ENCODE measurements at regions not wholly inside any gene's neighbourhood (a gene's known extent, or its start where the extent isn't known, plus 50 kb on each side); places are given as distances from the start of the nearest gene placed in this dataset.

DNA sequence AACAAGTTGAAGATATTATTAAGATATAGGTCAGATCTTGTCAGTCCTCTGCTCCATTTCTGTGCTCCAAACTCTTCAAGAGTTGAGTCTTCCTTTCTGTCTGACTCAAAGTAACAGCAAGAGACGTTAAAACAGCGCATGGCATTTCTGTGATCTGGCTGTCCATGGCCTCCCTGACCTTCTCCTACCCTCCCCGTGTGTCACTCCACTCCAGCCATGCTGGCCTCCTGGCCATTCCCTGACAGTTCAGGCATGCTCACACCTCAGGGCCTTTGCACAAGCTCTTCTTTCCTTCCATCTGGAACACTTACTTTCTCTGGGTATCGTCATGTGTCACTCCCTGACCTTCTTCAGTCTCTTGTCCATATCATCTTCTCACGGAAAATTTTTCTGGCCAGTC is 229.0 kb downstream of the CENPF start:
- no peak overlapping the region for H3K27ac ChIP-seq
- intact Hi-C loops (cut with DNase I; ENCODE audit: low total_unique reads): no loop called here
- no peak for DNase-seq
- H3K4me3 ChIP-seq: no peak overlapping the region
- H3K4me1 ChIP-seq: no peaks in the 10 kb centered on the region
- TF ChIP-seq, protein P1, sequence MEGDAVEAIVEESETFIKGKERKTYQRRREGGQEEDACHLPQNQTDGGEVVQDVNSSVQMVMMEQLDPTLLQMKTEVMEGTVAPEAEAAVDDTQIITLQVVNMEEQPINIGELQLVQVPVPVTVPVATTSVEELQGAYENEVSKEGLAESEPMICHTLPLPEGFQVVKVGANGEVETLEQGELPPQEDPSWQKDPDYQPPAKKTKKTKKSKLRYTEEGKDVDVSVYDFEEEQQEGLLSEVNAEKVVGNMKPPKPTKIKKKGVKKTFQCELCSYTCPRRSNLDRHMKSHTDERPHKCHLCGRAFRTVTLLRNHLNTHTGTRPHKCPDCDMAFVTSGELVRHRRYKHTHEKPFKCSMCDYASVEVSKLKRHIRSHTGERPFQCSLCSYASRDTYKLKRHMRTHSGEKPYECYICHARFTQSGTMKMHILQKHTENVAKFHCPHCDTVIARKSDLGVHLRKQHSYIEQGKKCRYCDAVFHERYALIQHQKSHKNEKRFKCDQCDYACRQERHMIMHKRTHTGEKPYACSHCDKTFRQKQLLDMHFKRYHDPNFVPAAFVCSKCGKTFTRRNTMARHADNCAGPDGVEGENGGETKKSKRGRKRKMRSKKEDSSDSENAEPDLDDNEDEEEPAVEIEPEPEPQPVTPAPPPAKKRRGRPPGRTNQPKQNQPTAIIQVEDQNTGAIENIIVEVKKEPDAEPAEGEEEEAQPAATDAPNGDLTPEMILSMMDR (IDR thresholded peaks at IDR 0.05): no peak
- H3K9me3 ChIP-seq: peaks cover 0 to 7% (median 4%) of the 10 kb centered on the region in 3 donors
- H3K27me3 ChIP-seq: no peaks in the 10 kb centered on the region
- no peaks in the 10 kb centered on the region for H3K36me3 ChIP-seq

- Histone ChIP-seq H3K27me3 (no peaks in the 10 kb centered on the region), H3K4me3 (no peak overlapping the region), H3K27ac (no peak overlapping the region), H3K4me1 (no peaks in the 10 kb centered on the region), H3K9me3 (peaks cover 0 to 4% (median under 1%) of the 10 kb centered on the region in 3 donors), H3K36me3 (no peaks in the 10 kb centered on the region)
- DNase-seq: no peak
- intact Hi-C loops (cut with DNase I; ENCODE audit: low total_unique reads): no loop called here
- TF ChIP-seq, protein P1 (IDR thresholded peaks at IDR 0.05): no peak
Observed at GRCh38 chr1:214833178-214833756, 230.3 kb downstream of the CENPF start.

DNA sequence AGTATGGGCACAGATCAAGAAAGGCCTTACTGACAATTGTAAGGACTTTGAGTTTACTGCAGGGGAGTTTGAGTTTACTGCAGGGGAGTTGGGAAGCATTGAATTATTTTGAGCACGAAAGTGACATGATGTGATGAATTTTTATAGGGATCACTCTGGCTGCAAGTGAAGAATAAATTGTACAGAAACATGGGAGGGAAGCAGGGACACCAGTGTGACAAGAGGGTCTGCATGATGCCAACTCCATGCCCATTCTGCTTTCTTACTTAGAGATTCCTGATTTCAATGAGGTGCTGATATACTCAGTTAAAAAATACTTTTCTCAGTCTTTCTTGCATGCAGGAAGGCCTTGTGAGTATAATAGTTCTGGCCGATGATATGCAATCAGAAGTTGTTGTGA is 234.4 kb downstream of the CENPF start:
- H3K36me3 ChIP-seq: no peaks in the 10 kb centered on the region
- no peak overlapping the region for H3K4me3 ChIP-seq
- H3K4me1 ChIP-seq: no peaks in the 10 kb centered on the region
- intact Hi-C loops (cut with DNase I; ENCODE audit: low total_unique reads): no loop called here
- no peak for DNase-seq
- TF ChIP-seq, protein P1 (IDR thresholded peaks at IDR 0.05): no peak
- H3K27me3 ChIP-seq: no peaks in the 10 kb centered on the region
- no peak overlapping the region for H3K27ac ChIP-seq
- no peaks in the 10 kb centered on the region for H3K9me3 ChIP-seq

- intact Hi-C loops (cut with DNase I; ENCODE audit: low total_unique reads): no loop called here
- no peak overlapping the region for H3K4me3 ChIP-seq
- H3K4me1 ChIP-seq: no peaks in the 10 kb centered on the region
- H3K27ac ChIP-seq: no peak overlapping the region
- no peaks in the 10 kb centered on the region for H3K36me3 ChIP-seq
- no peak for DNase-seq
- H3K9me3 ChIP-seq: no peaks in the 10 kb centered on the region
- no peaks in the 10 kb centered on the region for H3K27me3 ChIP-seq
- TF ChIP-seq, protein P1 (IDR thresholded peaks at IDR 0.05): no peak
Observed at GRCh38 chr1:214838351-214838750, 235.4 kb downstream of the CENPF start.

DNA sequence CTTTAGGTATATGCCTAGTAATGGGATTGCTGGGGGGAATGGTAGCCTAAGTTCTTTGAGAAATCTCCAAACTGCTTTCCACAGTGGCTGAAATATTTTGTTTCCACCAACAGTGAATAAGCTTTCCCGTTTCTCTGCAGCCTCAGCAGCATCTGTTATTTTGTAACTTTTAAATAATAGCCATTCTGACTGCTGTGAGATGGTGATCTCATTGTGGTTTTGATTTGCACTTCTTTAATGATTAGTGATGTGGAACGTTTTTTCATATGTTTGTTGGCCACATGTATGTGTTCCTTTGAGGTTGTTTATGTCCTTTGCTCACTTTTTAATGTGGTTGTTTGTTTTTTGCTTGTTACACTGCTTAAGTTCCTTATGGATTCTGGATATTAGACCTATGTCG is 237.4 kb downstream of the CENPF start:
- intact Hi-C loops (cut with DNase I; ENCODE audit: low total_unique reads): no loop called here
- Histone ChIP-seq H3K9me3 (no peaks in the 10 kb centered on the region), H3K4me3 (no peak overlapping the region), H3K36me3 (no peaks in the 10 kb centered on the region), H3K27me3 (no peaks in the 10 kb centered on the region), H3K27ac (no peak overlapping the region), H3K4me1 (no peaks in the 10 kb centered on the region)
- TF ChIP-seq, protein P1 (IDR thresholded peaks at IDR 0.05): no peak
- DNase-seq: no peak

DNA sequence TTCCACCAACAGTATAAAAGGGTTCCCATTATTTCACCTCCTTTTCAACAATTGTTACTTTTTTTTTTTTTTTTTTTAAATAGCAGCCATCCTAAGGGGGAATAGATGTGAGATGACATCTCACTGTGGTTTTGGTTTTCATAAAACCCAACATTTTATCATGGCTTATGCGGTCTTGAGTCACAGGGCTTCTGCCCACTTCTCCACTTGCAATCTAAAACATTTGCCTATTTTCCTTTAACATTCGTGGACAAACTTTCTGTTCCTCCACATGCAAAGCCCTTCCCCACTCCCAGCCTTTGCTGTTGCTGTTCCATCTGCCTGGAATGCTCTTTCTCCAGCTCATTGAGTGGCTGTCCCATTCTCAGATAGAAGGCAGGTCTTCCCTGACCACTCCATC is 239.7 kb upstream of the KCNK2 start:
- H3K9me3 ChIP-seq: no peaks in the 10 kb centered on the region
- H3K27ac ChIP-seq: no peak overlapping the region
- no peaks in the 10 kb centered on the region for H3K36me3 ChIP-seq
- TF ChIP-seq, protein P1 (IDR thresholded peaks at IDR 0.05): no peak
- no peak for DNase-seq
- no peak overlapping the region for H3K4me3 ChIP-seq
- no peaks in the 10 kb centered on the region for H3K27me3 ChIP-seq
- H3K4me1 ChIP-seq: no peaks in the 10 kb centered on the region
- intact Hi-C loops (cut with DNase I; ENCODE audit: low total_unique reads): no loop called here

Measured in tibial artery (tissue), 4 donors.